Stromal cell of bone marrow (primary cell): ENCODE measurements at regions not wholly inside any gene's neighbourhood (a gene's known extent, or its start where the extent isn't known, plus 50 kb on each side); places are given as distances from the start of the nearest gene placed in this dataset.
"Not testable (repeated sequence)": the region's sequence is repeated elsewhere in the genome, so short reads cannot be mapped to it uniquely, and the experiment has no call there.

Source experiments
- DNase-seq: peaks from one replicate; pipeline ENCODE4 v3.0.0-alpha.2; 2012; ENCODE audit warnings: low read depth

- no peak for DNase-seq
Measured at GRCh38 chr15:25624504-25625177, 185.8 kb upstream of the UBE3A start.

DNA sequence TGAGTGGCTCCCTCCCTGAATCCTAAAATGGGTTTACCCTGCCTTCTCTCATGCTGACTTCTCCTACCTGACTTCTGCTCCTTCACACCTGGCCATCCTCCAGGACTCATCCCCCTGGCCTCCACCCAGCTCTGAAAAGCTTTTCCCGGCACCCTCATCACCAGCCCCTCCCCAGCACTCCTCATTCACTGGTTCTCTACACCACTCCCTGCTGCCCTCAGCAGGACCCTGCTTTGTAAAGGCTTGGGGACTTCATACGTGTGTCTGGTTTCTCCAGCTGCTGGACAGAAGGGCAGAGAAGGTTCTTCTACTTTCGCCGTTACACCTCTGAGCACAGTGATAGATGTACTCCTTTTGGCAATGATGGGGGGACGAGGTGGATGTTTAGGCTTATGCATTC is 184.9 kb upstream of the UBE3A start:
- no peak for DNase-seq

- DNase-seq = no peak
Measured at GRCh38 chr15:25620466-25620865, 181.6 kb upstream of the UBE3A start.

DNA sequence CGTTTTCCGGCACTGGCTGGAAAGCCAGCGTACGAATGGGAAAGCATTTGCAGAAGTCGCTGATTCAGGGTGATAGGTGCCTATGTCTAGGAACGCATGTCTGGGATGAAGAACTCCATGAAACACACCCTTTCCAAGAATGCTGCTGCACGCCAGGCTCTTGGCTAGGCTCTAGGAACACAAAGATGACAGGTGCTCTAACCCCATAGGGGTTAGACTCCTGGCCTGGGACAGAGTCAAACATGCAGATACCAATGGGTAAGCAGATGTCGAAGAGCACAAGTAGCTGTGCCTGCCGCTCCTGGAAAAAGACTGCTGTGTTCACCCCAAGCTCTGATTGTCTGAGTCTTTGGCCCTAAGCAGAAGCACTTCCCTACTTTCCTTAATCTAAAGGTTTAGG is 180.9 kb upstream of the UBE3A start:
- no peak for DNase-seq

DNA sequence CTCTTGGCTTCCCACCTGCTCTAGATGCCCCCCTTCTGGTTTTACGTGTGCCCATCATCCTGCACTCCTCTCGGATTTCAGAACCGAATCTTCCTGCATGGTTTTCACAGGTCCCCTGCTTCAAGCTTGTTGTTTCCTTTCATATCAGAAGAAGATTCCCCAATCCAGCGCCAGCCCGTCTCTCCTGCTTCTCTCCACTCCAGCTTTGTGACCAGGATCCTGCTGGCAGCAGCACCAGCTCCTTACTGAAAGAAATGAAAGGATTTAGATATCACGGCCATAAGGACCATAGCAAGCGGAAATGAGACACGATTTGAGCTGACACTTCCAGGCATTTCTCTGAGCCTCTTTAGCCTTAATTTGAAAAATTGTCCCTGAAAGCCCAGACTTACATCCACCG is 180.3 kb upstream of the UBE3A start:
- DNase-seq = no peak

DNA sequence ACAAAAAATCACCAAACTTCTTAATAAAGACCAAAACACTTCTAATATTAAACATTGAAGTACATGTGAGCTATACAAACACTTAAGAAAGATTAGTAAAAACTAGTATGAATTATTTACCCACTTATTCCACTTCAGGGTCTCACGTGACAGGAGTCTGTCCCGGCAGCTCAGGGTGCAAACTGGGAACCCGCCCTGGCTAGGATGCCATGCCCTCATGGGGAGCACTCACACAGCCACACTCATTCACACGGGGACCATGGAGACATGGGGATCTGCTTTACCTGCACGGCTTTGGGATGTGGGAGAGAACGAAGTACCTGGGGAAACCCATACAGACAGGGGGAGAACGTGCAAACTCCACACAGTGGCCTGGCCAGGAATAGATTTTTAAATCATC is 179.3 kb upstream of the UBE3A start:
- no peak for DNase-seq

DNA sequence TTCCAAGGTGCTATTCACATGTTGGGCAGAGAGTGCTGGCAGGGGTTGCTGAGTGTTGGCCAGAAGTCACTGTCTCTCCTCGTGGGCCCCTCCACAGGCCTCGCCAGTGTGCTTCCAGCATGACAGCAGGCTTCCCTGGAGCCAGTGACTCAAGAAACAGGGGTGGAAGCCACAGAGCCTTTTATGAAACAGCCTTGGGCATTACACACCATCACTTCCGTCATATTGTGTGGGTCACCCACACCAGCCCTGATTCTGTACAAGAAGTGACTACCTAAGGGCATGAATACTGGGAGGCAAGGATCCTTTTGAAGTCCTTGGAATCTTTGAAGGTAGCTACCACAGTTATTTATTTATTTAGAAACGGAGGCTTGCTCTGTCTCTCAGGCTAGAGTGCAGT is 177.6 kb upstream of the UBE3A start:
- DNase-seq = no peak

DNA sequence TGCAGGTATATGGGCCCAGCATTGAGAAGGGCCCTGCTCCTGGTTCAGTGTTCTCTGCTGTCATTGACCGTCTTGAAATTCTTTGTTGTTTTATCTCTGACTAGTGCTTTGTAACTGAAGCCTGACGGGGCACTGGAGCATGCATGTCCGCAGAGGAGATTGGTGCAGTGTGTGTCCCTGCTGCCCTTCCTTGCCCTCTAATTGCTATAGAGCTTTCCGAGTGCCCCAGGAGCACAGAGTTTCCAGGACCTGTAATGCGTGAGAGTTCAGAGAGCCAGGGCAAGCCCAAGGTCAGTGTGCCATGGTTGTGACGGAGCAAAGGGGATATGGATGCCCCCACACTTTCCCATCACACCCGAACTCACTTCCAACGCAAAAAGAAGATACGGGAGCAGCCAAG is 174.3 kb upstream of the UBE3A start:
- DNase-seq = no peak

DNA sequence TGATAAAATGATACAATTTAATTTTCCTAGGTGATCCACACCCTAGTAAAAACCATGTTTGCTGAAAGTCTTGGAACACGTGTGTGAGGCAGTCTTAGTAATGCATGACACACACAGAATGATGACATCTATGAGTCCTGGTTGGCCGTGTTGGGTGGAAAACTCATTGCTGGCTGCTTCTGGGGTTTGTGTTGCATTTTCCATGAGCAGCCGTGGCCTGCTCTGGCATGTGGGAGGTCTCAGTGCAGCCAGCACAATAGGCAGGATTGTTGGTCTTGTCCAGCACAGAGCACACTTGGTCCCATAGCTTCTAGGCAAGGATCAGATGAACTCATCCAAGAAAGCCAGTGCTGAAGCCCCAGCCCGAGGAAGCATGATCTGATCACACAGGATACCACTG is 172.8 kb upstream of the UBE3A start:
- peak; percentile 58 for DNase-seq

DNA sequence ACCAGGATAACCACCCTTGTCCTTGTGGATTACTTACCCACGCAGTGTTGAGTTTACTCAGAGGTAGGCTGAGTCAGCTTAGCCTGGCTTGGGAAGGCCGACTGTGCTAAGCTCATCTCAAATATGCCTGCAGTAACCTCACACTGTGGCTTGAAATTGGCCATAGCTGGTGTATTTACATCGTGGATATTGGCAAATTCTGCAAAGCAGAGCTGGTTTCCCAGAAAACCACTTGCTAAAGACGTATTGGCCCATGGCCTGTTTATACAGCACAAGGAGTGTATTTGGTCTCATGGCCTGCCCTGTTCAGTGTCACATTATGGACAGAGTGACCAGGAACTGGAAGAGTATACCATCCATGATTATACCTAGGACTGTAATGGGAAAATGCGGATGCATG is 170.5 kb upstream of the UBE3A start:
- DNase-seq = peak; percentile 25

DNA sequence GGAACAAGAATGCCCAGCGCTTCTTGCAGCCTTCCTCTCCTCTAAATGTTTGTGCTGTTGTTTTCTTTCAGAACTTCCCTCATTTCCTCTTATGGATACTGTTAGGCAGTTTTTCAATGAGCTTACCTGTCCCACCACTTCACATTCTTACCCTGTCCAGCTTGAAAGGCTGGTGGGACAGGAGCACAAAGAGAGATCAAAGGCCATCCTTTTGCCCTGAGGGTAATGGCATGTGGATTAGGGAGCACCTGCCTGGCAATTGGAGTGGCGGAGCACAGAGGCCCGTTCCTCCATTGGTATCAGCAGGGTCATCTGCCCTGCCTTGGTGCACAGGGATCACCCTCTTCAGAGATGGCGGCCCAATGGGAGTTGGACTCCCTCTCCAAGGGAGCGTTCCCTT is 170.1 kb upstream of the UBE3A start:
- no peak for DNase-seq

- no peak for DNase-seq
Measured at GRCh38 chr15:25605151-25605550, 166.3 kb upstream of the UBE3A start.

GRCh38 chr15:25600751-25601150 is 161.9 kb upstream of the UBE3A start:
- DNase-seq = no peak

DNA sequence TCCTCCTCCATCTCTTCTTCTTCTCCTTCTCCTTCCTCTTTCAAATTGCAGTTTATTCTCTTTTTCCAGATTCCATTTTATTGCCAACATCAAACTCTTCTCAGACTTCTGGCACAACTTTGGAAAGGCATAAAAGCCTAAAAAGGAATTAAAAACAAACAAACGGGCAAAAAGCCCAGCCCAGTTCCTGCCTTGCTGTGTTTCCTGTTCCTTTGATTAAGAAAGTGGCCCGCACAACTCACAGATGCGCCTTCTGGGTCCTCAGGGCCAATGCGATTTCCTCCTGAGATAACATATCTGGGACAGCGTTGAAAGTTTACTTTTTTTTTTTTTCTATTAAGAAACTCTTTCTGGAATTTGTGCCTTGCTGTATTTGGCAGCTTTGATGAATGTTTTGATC is 158.7 kb upstream of the UBE3A start:
- no peak for DNase-seq

GRCh38 chr15:25596644-25597562 is 158.1 kb upstream of the UBE3A start:
- no peak for DNase-seq

- no peak for DNase-seq
Measured at GRCh38 chr15:25587616-25588340, 149.0 kb upstream of the UBE3A start.

- DNase-seq = no peak
Measured at GRCh38 chr15:25582886-25583285, 144.1 kb upstream of the UBE3A start.

- no peak for DNase-seq
Measured at GRCh38 chr15:25579127-25579526, 140.3 kb upstream of the UBE3A start.

- DNase-seq = no peak
Measured at GRCh38 chr15:25572191-25572590, 133.4 kb upstream of the UBE3A start.

GRCh38 chr15:25568751-25569150 is 129.9 kb upstream of the UBE3A start:
- peak; percentile 4 for DNase-seq

DNA sequence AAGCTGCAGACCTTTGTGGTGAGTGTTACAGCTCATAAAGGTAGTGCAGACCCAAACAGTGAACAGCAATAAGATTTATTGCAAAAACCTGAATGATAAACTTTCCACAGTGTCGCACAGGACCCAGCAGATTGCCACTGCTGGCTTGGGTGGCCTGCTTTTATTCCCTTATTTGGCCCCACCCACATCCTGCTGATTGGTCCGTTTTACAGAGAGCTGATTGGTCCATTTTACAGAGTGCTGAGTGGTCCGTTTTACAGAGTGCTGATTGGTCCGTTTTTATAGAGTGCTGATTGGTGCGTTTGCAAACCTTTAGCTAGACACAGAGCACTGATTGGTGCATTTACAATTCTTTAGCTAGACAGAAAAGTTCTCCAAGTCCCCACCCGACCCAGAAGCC is 127.7 kb upstream of the UBE3A start:
- not testable (repeated sequence) for DNase-seq

DNA sequence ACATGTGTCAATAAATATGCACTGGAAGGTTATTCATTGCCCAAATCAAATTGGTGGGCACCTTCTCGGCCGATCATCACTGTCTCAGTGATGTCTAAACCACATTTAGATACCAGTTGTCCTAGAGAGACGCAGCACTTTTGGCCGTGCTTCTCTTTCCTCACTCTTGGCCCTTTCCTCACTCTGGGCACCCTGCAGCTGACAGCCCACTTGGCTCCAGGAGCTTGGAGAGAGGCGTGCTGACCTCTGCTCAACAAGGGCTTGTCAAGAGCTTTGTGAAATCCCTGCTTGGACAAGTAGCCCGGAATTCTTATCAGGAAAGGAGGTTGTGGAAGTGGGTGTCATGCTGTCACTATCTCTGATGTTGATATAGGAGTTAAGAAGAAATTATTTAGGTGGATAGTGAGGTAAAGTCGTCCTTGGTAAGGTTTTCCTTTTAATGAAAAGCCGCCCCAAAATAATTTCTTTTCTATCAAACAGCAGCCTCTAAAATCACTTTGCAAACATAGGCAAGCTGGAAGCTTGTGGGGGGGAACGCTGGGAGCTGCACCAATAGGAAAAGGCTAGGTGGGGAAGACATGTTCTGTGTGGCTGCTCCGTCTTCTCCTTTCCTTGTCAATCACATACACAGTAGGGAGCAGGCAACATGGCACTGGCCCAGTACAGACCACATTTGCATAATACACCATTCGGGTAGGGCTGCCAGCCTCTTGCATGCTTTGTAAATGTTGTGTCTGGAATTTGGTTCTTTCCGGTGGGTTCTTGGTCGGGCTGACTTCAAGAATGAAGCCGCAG is 126.8 kb upstream of the UBE3A start:
- no peak for DNase-seq
